GM23248 (cell line): ENCODE measurements at regions not wholly inside any gene's neighbourhood (a gene's known extent, or its start where the extent isn't known, plus 50 kb on each side); places are given as distances from the start of the nearest gene placed in this dataset.

Source experiments
- EZH2 ChIP-seq: fragments of 200-600 bp; sonication (generic); IDR thresholded peaks from 2 replicates; pipeline ENCODE4 v1.6.1; 2018; ENCODE audit warnings: antibody characterized with exemption, mild to moderate bottlenecking; ENCODE audit not compliant: insufficient read depth, poor library complexity, severe bottlenecking
- EZH2phosphoT487 ChIP-seq: fragments of 200-600 bp; sonication (generic); IDR thresholded peaks from 2 replicates; pipeline ENCODE4 v1.6.1; 2018; ENCODE audit warnings: antibody characterized with exemption, moderate library complexity, mild to moderate bottlenecking, low read depth; ENCODE audit not compliant: insufficient read depth

- TF ChIP-seq EZH2: no peak
- no peak for TF ChIP-seq EZH2phosphoT487
Observed at GRCh38 chr13:79869326-79869725, 388.4 kb downstream of the NDFIP2 start.
